ENCODE measurements at regions not wholly inside any gene's neighbourhood (a gene's known extent, or its start where the extent isn't known, plus 50 kb on each side); places are given as distances from the start of the nearest gene placed in this dataset.
A peak's percentile ranks its signal among the peaks of the same experiment; 100 is the strongest.

DNA sequence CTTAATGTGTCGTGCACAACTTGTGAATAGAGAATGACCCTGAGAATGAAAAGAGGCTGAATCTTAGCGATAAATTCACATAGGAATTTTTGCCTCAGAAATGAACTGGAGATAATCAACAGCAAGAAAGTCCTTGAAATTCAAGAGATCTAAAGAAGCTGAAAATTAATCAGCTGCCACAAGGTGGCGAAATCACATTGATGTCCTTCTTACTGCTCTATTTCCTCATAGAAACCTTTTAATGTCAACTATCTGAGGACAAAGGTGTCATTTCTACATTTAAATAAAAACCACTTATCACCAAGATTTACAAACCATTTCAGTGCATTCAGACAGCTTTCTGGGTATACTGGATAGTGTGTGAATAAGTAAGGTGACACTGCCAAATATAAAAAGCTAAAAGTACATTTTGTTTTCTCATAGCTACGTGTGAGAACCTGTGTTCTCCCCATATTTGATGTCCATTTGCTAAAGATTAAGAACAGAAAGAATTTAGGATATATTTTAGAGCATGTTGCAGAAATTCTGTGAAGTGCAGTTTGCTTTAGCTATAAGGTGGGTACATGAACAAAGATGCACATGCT, 485.3 kb upstream of the PTBP2 start:
- intact Hi-C loops (cut with micrococcal nuclease; ENCODE audit: unreplicated experiment) = loop anchor here (10.0 kb wide), 1 partner anchor 279 kb away; no protein-coding TSS in a partner anchor
- TF ChIP-seq, protein P1, sequence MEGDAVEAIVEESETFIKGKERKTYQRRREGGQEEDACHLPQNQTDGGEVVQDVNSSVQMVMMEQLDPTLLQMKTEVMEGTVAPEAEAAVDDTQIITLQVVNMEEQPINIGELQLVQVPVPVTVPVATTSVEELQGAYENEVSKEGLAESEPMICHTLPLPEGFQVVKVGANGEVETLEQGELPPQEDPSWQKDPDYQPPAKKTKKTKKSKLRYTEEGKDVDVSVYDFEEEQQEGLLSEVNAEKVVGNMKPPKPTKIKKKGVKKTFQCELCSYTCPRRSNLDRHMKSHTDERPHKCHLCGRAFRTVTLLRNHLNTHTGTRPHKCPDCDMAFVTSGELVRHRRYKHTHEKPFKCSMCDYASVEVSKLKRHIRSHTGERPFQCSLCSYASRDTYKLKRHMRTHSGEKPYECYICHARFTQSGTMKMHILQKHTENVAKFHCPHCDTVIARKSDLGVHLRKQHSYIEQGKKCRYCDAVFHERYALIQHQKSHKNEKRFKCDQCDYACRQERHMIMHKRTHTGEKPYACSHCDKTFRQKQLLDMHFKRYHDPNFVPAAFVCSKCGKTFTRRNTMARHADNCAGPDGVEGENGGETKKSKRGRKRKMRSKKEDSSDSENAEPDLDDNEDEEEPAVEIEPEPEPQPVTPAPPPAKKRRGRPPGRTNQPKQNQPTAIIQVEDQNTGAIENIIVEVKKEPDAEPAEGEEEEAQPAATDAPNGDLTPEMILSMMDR (IDR thresholded peaks at IDR 0.05; ENCODE audit: unreplicated experiment) = peak; percentile 46
- Mint-ChIP-seq H3K4me3 (ENCODE audit: low read depth, unreplicated experiment) (no peak overlapping the region), H3K27me3 (ENCODE audit: unreplicated experiment) (no peaks in the 10 kb centered on the region), H3K36me3 (ENCODE audit: insufficient read depth, unreplicated experiment) (peaks cover 5% of the 10 kb centered on the region), H3K9me3 (ENCODE audit: low read depth, unreplicated experiment) (no peaks in the 10 kb centered on the region), H3K4me1 (ENCODE audit: low read depth, unreplicated experiment) (peaks cover 16% of the 10 kb centered on the region), H3K27ac (ENCODE audit: unreplicated experiment) (no peak overlapping the region)
- CTCF ChIA-PET = interaction anchor here (0.8 to 1.8 kb wide), 2 partner anchors 251 to 324 kb away, joined by 3 to 5 read pairs; no protein-coding TSS in a partner anchor
- no TSS peak for BruUV-seq (replicated peaks)
- DNase-seq = peak; percentile 42

DNA sequence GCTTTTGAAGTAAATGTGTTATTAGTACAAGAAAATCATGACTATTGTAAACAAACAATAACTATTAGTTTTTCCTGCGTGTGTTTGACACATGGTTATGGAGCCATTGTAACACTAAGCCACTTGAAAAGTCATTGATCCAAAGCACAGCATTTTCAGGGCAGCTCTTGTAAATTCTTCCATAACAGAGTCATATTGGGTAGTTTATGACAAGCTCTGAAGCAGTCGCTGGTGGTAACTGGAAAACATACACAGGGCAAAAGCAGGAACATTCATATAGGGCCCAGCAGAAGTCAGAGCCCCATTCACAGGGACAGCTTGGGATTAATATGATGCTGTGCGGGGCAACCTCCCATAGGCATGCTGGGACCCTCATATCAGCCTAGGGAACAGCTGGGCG, 483.2 kb upstream of the PTBP2 start:
- Mint-ChIP-seq H3K27ac (ENCODE audit: unreplicated experiment) (no peak overlapping the region), H3K4me1 (ENCODE audit: low read depth, unreplicated experiment) (peaks cover 16% of the 10 kb centered on the region), H3K36me3 (ENCODE audit: insufficient read depth, unreplicated experiment) (peaks cover 5% of the 10 kb centered on the region), H3K27me3 (ENCODE audit: unreplicated experiment) (no peaks in the 10 kb centered on the region), H3K9me3 (ENCODE audit: low read depth, unreplicated experiment) (no peaks in the 10 kb centered on the region), H3K4me3 (ENCODE audit: low read depth, unreplicated experiment) (no peak overlapping the region)
- DNase-seq = no peak
- intact Hi-C loops (cut with micrococcal nuclease; ENCODE audit: unreplicated experiment) = loop anchor here (10.0 kb wide), 1 partner anchor 276 kb away; no protein-coding TSS in a partner anchor
- CTCF ChIA-PET = no interaction called here
- TF ChIP-seq, protein P1 (IDR thresholded peaks at IDR 0.05; ENCODE audit: unreplicated experiment) = no peak
- no TSS peak for BruUV-seq (replicated peaks)

DNA sequence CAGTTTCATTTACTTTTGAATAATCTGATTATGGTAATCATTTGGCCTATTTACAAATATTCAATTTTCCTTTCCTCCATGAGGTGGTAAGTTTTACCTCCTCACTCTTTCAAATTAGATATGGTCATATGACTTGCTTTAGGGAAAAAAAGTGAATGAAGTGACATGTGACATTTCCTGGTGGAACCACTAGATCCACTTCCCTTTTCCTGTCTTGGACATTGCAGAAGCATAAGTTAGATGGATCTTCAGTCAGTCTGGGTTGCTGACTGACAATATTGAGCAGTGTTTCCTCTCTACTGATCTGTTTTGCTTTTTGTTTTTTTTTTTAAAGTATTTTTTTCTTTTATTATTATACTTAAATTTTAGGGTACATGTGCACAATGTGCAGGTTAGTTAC, 481.1 kb upstream of the PTBP2 start:
- Mint-ChIP-seq H3K27ac (ENCODE audit: unreplicated experiment) (no peak overlapping the region), H3K36me3 (ENCODE audit: insufficient read depth, unreplicated experiment) (no peaks in the 10 kb centered on the region), H3K4me3 (ENCODE audit: low read depth, unreplicated experiment) (no peak overlapping the region), H3K27me3 (ENCODE audit: unreplicated experiment) (no peaks in the 10 kb centered on the region), H3K4me1 (ENCODE audit: low read depth, unreplicated experiment) (no peaks in the 10 kb centered on the region), H3K9me3 (ENCODE audit: low read depth, unreplicated experiment) (no peaks in the 10 kb centered on the region)
- no peak for DNase-seq
- BruUV-seq (replicated peaks) = no TSS peak
- CTCF ChIA-PET = no interaction called here
- TF ChIP-seq, protein P1 (IDR thresholded peaks at IDR 0.05; ENCODE audit: unreplicated experiment) = no peak
- intact Hi-C loops (cut with micrococcal nuclease; ENCODE audit: unreplicated experiment) = no loop called here

DNA sequence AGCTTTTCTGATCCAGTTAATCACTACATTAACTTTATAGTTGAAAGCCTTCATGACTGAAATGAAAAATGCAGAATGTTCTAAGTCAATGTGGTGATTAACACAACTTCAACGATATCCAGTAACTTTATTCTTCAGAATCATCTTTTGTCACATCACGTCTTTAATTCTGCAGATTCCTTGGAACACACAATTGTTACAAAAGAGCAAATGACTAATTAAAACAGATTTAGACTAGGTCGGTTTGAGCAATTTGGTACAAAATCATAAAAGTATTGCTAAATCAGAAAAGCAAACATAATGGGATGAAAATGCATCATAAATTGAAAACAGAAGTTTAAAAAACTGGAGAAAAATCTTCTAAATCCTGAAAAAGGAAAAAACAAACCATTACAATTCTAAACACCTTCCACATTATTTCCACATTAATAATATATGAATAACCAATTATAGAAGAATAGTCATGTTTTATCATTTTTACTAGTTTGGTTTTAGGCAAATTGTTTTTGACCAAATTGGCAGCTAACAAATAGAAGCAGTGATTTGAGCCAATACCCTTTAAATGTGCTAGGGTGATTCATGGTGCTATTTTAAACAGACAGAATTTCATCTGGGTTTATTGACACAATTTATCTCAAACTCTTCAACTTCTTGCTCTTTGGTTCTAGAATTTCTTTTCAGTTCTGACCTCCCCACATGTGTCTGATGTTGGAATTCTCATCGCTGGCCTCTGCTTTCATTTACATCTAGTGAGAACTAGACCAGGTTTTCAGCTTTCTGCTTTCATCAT, 468.1 kb upstream of the PTBP2 start:
- DNase-seq = no peak
- CTCF ChIA-PET = no interaction called here
- H3K9me3 Mint-ChIP-seq (ENCODE audit: low read depth, unreplicated experiment) = no peaks in the 10 kb centered on the region
- H3K27ac Mint-ChIP-seq (ENCODE audit: unreplicated experiment) = no peak overlapping the region
- no peaks in the 10 kb centered on the region for H3K4me1 Mint-ChIP-seq (ENCODE audit: low read depth, unreplicated experiment)
- no peak overlapping the region for H3K4me3 Mint-ChIP-seq (ENCODE audit: low read depth, unreplicated experiment)
- BruUV-seq (replicated peaks) = no TSS peak
- intact Hi-C loops (cut with micrococcal nuclease; ENCODE audit: unreplicated experiment) = no loop called here
- no peaks in the 10 kb centered on the region for H3K27me3 Mint-ChIP-seq (ENCODE audit: unreplicated experiment)
- TF ChIP-seq, protein P1 (IDR thresholded peaks at IDR 0.05; ENCODE audit: unreplicated experiment) = no peak
- H3K36me3 Mint-ChIP-seq (ENCODE audit: insufficient read depth, unreplicated experiment) = no peaks in the 10 kb centered on the region

All from Calu3 (cell line).